Thymus (tissue), 11 donors: ENCODE measurements at regions not wholly inside any gene's neighbourhood (a gene's known extent, or its start where the extent isn't known, plus 50 kb on each side); places are given as distances from the start of the nearest gene placed in this dataset.
A peak's percentile ranks its signal among the peaks of the same experiment; 100 is the strongest.

Experiments
- DNase-seq, 9 donors: peaks; one replicate each; pipeline ENCODE4 v3.0.0-alpha.2; 2013; ENCODE audit warnings: low spot score in 9 of 9, low read depth in 6 of 9, missing footprints in 1 of 9
- H3K27ac ChIP-seq, 2 donors: one replicate each; pipeline ENCODE4 v1.5.1; 2013; ENCODE audit warnings: control low read depth in 1 of 2, low read depth in 1 of 2, low read length in 1 of 2, mild to moderate bottlenecking in 1 of 2, moderate library complexity in 1 of 2
- H3K27me3 ChIP-seq, 2 donors: one replicate each; pipeline ENCODE4 v1.5.1; 2013; ENCODE audit warnings: low read length in 1 of 2; ENCODE audit not compliant: control insufficient read depth in 2 of 2, insufficient read depth in 1 of 2
- H3K36me3 ChIP-seq, 2 donors: one replicate each; pipeline ENCODE4 v1.5.1; 2013; ENCODE audit warnings: low read length in 1 of 2, mild to moderate bottlenecking in 1 of 2, moderate library complexity in 1 of 2; ENCODE audit not compliant: control insufficient read depth in 2 of 2, insufficient read depth in 2 of 2
- H3K4me1 ChIP-seq, 2 donors: one replicate each; pipeline ENCODE4 v1.5.1; 2013; ENCODE audit warnings: low read length in 2 of 2; ENCODE audit not compliant: control insufficient read depth in 2 of 2, insufficient read depth in 2 of 2
- H3K4me3 ChIP-seq, 2 donors: one replicate each; pipeline ENCODE4 v1.5.1; 2013; ENCODE audit warnings: low read length in 2 of 2, control low read depth in 1 of 2, mild to moderate bottlenecking in 1 of 2
- H3K9me3 ChIP-seq, 2 donors: one replicate each; pipeline ENCODE4 v1.5.1; 2013; ENCODE audit warnings: low read length in 1 of 2, mild to moderate bottlenecking in 1 of 2; ENCODE audit not compliant: control insufficient read depth in 2 of 2, insufficient read depth in 1 of 2
- WGBS: extraction: QIAGEN DNeasy Blood & Tissue Kit; methylation state at CpG from one replicate; pipeline ENCODE4 v1.1.7; 2013; 5-methylcytosine and 5-hydroxymethylcytosine counted together
- donor health status: healthy.

GRCh38 chr11:104256525-104256924 lies 92.6 kb upstream of the PDGFD start:
- DNase-seq = no peak
- H3K27ac ChIP-seq = no peak overlapping the region
- no peaks in the 10 kb centered on the region for H3K4me1 ChIP-seq
- no peaks in the 10 kb centered on the region for H3K9me3 ChIP-seq
- no peaks in the 10 kb centered on the region for H3K36me3 ChIP-seq
- no peak overlapping the region for H3K4me3 ChIP-seq
- 85% methylated on average over 2 of the region's 2 CpGs for WGBS
- no peaks in the 10 kb centered on the region for H3K27me3 ChIP-seq

DNA sequence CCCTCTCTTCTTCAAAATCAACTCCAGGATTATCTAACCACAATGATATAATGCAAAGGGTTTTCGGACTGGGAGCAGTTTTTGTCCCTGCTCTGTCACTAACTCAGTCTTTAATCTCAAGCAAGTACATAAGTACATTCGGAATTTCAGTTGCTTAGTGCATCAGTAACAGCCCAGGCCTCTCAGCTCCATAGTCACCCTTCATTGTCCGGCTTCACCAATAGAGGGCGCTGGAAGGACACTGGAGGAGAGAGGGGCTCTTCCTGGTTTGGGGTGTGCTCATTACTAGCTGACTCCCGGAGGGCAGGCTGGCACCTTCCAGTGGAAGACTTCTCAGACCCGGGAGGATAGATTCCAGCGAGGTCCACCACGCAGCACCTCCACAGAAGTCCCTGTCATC lies 90.4 kb upstream of the PDGFD start:
- 49% methylated on average over 8 of the region's 8 CpGs for WGBS

DNA sequence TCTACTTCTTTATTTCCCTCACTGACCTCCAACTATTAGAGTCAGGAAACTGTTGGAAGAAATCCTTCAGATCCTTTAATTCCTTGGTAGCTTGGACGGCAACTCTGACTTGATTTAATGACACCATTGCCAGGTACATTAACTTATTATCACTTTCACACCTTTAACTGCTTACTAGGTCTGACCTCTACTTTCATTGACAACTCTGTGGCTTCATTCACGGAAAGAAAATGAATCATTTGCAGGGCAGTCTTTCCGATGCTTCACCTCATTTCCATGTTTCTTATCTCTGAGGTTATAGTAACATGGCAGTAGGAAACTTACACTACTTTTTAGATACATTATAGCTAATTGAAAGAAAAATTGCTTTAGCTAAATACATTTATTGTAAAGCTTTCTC lies 82.6 kb upstream of the PDGFD start:
- DNase-seq = no peak
- 86% methylated on average over 3 of the region's 3 CpGs for WGBS
- no peak overlapping the region for H3K4me3 ChIP-seq
- H3K4me1 ChIP-seq = no peaks in the 10 kb centered on the region
- no peaks in the 10 kb centered on the region for H3K27me3 ChIP-seq
- H3K36me3 ChIP-seq = no peaks in the 10 kb centered on the region
- H3K27ac ChIP-seq = no peak overlapping the region
- no peaks in the 10 kb centered on the region for H3K9me3 ChIP-seq

More for the DNA sequence above, 90.4 kb upstream of the PDGFD start:
- Histone ChIP-seq H3K4me3 (no peak overlapping the region), H3K4me1 (no peaks in the 10 kb centered on the region), H3K27me3 (no peaks in the 10 kb centered on the region), H3K27ac (no peak overlapping the region), H3K36me3 (no peaks in the 10 kb centered on the region), H3K9me3 (no peaks in the 10 kb centered on the region)
- peak in 5 of 9 donors; percentile 1 to 41 (median 9) for DNase-seq

- H3K27ac ChIP-seq = no peak overlapping the region
- no peaks in the 10 kb centered on the region for H3K36me3 ChIP-seq
- H3K9me3 ChIP-seq = no peaks in the 10 kb centered on the region
- WGBS = 96% methylated on average over 3 of the region's 3 CpGs
- no peaks in the 10 kb centered on the region for H3K4me1 ChIP-seq
- H3K4me3 ChIP-seq = no peak overlapping the region
- H3K27me3 ChIP-seq = no peaks in the 10 kb centered on the region
- DNase-seq = no peak
Measured at GRCh38 chr11:104238916-104239315, 75.0 kb upstream of the PDGFD start.

- no peak for DNase-seq
- no peaks in the 10 kb centered on the region for H3K4me1 ChIP-seq
- no peak overlapping the region for H3K27ac ChIP-seq
- H3K4me3 ChIP-seq = no peak overlapping the region
- H3K36me3 ChIP-seq = no peaks in the 10 kb centered on the region
- H3K27me3 ChIP-seq = no peaks in the 10 kb centered on the region
- H3K9me3 ChIP-seq = no peaks in the 10 kb centered on the region
- 95% methylated on average over 2 of the region's 2 CpGs for WGBS
Measured at GRCh38 chr11:104225047-104225446, 61.1 kb upstream of the PDGFD start.

GRCh38 chr11:104222464-104222863 lies 58.5 kb upstream of the PDGFD start:
- Histone ChIP-seq H3K36me3 (no peaks in the 10 kb centered on the region), H3K9me3 (peaks cover 0 to 5% of the 10 kb centered on the region in 2 donors), H3K4me1 (no peaks in the 10 kb centered on the region), H3K27ac (no peak overlapping the region), H3K4me3 (no peak overlapping the region), H3K27me3 (no peaks in the 10 kb centered on the region)
- 81% methylated on average over 4 of the region's 4 CpGs for WGBS
- no peak for DNase-seq

DNA sequence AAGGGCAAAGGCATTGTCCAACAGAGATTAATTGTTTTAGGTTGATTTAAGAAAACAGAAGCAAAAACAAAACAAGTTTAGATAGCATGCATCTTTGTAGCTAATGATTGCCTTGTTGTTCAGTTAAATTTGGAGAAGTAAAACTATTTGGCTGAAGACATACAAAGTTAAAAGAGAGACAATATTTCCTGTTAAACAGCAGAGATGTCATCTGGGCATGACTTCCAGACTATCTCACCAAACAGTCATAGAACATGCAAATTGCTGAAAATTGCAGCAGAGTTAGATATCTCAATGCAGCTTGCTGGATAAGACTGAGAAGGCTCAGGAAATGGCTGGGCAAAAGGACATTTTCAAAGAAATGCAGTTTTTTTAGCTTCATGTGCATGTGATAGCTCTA lies 57.5 kb upstream of the PDGFD start:
- H3K9me3 ChIP-seq = peaks cover 0 to 5% of the 10 kb centered on the region in 2 donors

DNA sequence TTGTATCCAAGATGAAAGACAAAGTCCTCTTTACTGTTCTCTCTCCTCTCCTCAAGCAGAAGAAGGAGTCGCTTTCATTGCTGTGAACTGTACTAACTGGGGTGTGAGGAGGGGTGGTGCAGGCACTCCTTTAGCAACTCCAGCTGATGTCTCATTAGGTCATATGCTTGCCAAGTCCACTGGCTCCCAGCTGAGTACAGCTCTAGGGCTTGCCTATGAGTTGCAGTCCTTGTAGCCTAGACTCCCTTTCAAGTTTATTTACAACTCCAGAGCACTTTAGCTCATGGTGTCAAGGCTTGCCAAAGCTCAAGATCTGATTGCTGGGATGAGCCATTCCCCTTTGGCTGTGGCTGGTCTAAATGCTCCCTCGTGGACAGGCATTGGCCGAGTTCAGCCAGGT lies 55.1 kb upstream of the PDGFD start:
- no peak for DNase-seq
- H3K9me3 ChIP-seq = peaks cover 0 to 7% of the 10 kb centered on the region in 2 donors
- no peak overlapping the region for H3K4me3 ChIP-seq
- no peak overlapping the region for H3K27ac ChIP-seq
- WGBS = 90% methylated on average over 3 of the region's 3 CpGs
- no peaks in the 10 kb centered on the region for H3K36me3 ChIP-seq
- H3K27me3 ChIP-seq = no peaks in the 10 kb centered on the region
- H3K4me1 ChIP-seq = no peaks in the 10 kb centered on the region

More for the DNA sequence above, 57.5 kb upstream of the PDGFD start:
- DNase-seq = no peak
- Histone ChIP-seq H3K4me1 (no peaks in the 10 kb centered on the region), H3K4me3 (no peak overlapping the region), H3K27ac (no peak overlapping the region), H3K36me3 (no peaks in the 10 kb centered on the region), H3K27me3 (no peaks in the 10 kb centered on the region)

- Histone ChIP-seq H3K36me3 (no peaks in the 10 kb centered on the region), H3K4me3 (no peak overlapping the region), H3K27ac (no peak overlapping the region), H3K4me1 (no peaks in the 10 kb centered on the region), H3K9me3 (peaks cover 0 to 7% of the 10 kb centered on the region in 2 donors), H3K27me3 (no peaks in the 10 kb centered on the region)
- WGBS = 92% methylated on average over 3 of the region's 3 CpGs
- no peak for DNase-seq
Measured at GRCh38 chr11:104214517-104214916, 50.6 kb upstream of the PDGFD start.
